ENCODE measurements at regions not wholly inside any gene's neighbourhood (a gene's known extent, or its start where the extent isn't known, plus 50 kb on each side); places are given as distances from the start of the nearest gene placed in this dataset.

GRCh38 chr14:106396999-106397398 is 870.6 kb downstream of the TMEM121 start:
- TF ChIP-seq CTCF (IDR thresholded peaks at IDR 0.05) (no peak), POLR2A (IDR thresholded peaks at IDR 0.05) (no peak), EP300 (IDR thresholded peaks at IDR 0.05; ENCODE audit: low read depth) (no peak)
